Esophagus muscularis mucosa (tissue), 4 donors: ENCODE measurements at regions not wholly inside any gene's neighbourhood (a gene's known extent, or its start where the extent isn't known, plus 50 kb on each side); places are given as distances from the start of the nearest gene placed in this dataset.

Source experiments
- DNase-seq: peaks from one replicate; pipeline ENCODE4 v3.0.0-alpha.2; 2017; ENCODE audit errors: extremely low spot score
- H3K27ac ChIP-seq, 4 donors: fragments of 200-600 bp; sonication (generic); replicated peaks in 1 of 4; 1 replicate in 3 of 4; 2 replicates in 1 of 4; pipeline ENCODE4 v1.5.1; 2016 to 2019; ENCODE audit warnings: mild to moderate bottlenecking in 1 of 4
- H3K27me3 ChIP-seq, 4 donors: fragments of 200-600 bp; sonication (generic); one replicate each; pipeline versions ENCODE4 v1.5.1 to v1.6.0; 2016 to 2019
- H3K36me3 ChIP-seq, 4 donors: fragments of 200-600 bp; sonication (generic); one replicate each; pipeline ENCODE4 v1.5.1; 2016 to 2019
- H3K4me1 ChIP-seq, 4 donors: fragments of 200-600 bp; sonication (generic); one replicate each; pipeline ENCODE4 v1.5.1; 2016 to 2019
- H3K4me3 ChIP-seq, 4 donors: fragments of 200-600 bp; sonication (generic); 1 replicate in 2 of 4; 2 replicates in 2 of 4; pipeline ENCODE4 v1.5.1; 2016 to 2019; ENCODE audit warnings: mild to moderate bottlenecking in 4 of 4, moderate library complexity in 1 of 4
- H3K9me3 ChIP-seq, 4 donors: fragments of 200-600 bp; sonication (generic); 1 replicate in 3 of 4; 2 replicates in 1 of 4; pipeline ENCODE4 v1.5.1; 2016 to 2019
- EP300 ChIP-seq: sonication (generic); formaldehyde crosslinking; IDR thresholded peaks from one replicate; pipeline ENCODE4 v1.6.1; 2017; ENCODE audit warnings: antibody characterized with exemption
- POLR2A ChIP-seq: fragments of 450-650 bp; IDR thresholded peaks from one replicate; pipeline ENCODE4 v1.6.1; 2017; ENCODE audit warnings: antibody characterized with exemption, moderate library complexity, mild to moderate bottlenecking, low read depth
- POLR2AphosphoS5 ChIP-seq, 2 donors: sonication (generic); formaldehyde crosslinking; IDR thresholded peaks; one replicate each; pipeline ENCODE4 v1.6.1; 2017; ENCODE audit warnings: antibody characterized with exemption in 2 of 2
- WGBS: methylation state at CpG from one replicate; pipeline ENCODE4 v1.1.5; 2018; 5-methylcytosine and 5-hydroxymethylcytosine counted together
- intact Hi-C: fragments of 100-400 bp; cut with DNase I; formaldehyde crosslinking; loops from one replicate; pipeline ENCODE4 v1.15.1; 2023
- TF ChIP-seq, protein P1 (sequence below), 3 experiments: fragments of 200-600 bp in 2 of 3; fragments of 450-650 bp in 1 of 3; sonication (generic) in 2 of 3; IDR thresholded peaks; one replicate each; pipeline ENCODE4 v1.5.1; 2017 to 2019; ENCODE audit warnings: antibody characterized with exemption in 3 of 3, mild to moderate bottlenecking in 2 of 3, moderate library complexity in 1 of 3

DNA sequence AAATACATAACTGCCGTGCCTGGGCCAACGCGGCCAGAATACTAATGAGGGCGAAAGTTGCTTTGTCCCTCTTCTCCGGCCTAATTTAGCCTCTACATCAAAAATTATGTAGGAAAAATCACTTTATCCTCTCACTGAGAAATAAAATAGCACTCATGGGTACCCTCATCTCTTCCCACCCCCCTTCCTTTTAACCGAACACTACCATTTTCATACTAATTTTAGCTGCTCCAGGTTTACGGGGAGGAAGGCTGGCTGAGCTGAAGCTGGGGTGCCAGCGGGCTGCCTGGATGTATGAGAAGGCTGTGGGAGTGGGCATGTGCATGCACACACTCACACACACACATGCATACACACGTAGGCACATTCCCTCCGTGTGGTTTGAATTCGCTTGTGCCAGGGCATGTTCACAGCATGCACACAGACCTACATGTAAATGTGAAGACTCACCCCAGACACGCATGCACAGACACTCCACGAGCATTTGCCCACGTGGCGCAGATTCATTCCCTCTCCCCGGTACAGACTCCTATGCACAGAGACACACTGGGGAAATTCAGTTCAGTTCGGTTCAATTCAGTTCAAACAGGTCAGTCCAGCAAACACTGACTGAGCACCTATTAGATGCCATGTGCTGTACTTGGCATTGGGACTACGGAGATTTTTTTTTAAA is 145.1 kb downstream of the MRM1 start:
- H3K36me3 ChIP-seq = no peaks in the 10 kb centered on the region
- intact Hi-C loops = no loop called here
- H3K4me3 ChIP-seq = no peak overlapping the region
- peaks cover 0 to 40% (median 0%) of the 10 kb centered on the region in 4 donors for H3K27me3 ChIP-seq
- no peaks in the 10 kb centered on the region for H3K9me3 ChIP-seq
- no peak overlapping the region for H3K27ac ChIP-seq
- no peak for DNase-seq
- no peaks in the 10 kb centered on the region for H3K4me1 ChIP-seq
- no peak for TF ChIP-seq EP300
- no peak for TF ChIP-seq POLR2AphosphoS5 (IDR thresholded peaks at IDR 0.05)
- TF ChIP-seq, protein P1, sequence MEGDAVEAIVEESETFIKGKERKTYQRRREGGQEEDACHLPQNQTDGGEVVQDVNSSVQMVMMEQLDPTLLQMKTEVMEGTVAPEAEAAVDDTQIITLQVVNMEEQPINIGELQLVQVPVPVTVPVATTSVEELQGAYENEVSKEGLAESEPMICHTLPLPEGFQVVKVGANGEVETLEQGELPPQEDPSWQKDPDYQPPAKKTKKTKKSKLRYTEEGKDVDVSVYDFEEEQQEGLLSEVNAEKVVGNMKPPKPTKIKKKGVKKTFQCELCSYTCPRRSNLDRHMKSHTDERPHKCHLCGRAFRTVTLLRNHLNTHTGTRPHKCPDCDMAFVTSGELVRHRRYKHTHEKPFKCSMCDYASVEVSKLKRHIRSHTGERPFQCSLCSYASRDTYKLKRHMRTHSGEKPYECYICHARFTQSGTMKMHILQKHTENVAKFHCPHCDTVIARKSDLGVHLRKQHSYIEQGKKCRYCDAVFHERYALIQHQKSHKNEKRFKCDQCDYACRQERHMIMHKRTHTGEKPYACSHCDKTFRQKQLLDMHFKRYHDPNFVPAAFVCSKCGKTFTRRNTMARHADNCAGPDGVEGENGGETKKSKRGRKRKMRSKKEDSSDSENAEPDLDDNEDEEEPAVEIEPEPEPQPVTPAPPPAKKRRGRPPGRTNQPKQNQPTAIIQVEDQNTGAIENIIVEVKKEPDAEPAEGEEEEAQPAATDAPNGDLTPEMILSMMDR (IDR thresholded peaks at IDR 0.05) = no peak
- no peak for TF ChIP-seq POLR2A
- WGBS = 90% methylated on average over 18 of the region's 18 CpGs

DNA sequence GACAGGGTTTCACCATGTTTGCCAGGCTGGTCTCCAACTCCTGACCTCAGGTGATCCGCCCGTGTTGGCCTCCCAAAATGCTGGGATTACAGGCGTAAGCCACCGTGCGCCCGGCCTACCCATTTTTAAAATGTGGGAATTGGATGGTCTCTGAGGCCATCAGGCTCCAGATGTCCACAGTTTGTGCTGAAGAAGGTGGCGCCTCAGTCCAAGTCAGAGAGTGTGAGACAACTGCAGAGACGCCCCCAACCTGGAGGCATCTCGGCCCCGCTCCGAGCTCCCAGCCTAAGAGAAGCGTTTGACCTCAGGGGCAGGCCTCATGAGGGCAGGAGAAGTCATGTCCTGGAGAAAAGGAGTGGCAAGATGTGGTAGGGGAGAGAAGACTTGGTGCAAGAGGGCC is 146.5 kb downstream of the MRM1 start:
- Histone ChIP-seq H3K4me1 (no peaks in the 10 kb centered on the region), H3K27ac (no peak overlapping the region), H3K4me3 (no peak overlapping the region), H3K9me3 (no peaks in the 10 kb centered on the region), H3K36me3 (no peaks in the 10 kb centered on the region), H3K27me3 (peaks cover 0 to 46% (median 0%) of the 10 kb centered on the region in 4 donors)
- DNase-seq = no peak
- TF ChIP-seq POLR2AphosphoS5 (IDR thresholded peaks at IDR 0.05) (no peak), EP300 (no peak), POLR2A (no peak)
- TF ChIP-seq, protein P1 (IDR thresholded peaks at IDR 0.05) = no peak
- 92% methylated on average over 11 of the region's 12 CpGs for WGBS
- intact Hi-C loops = no loop called here

GRCh38 chr17:36748272-36748671 is 146.9 kb downstream of the MRM1 start:
- no peaks in the 10 kb centered on the region for H3K9me3 ChIP-seq
- WGBS = 79% methylated on average over 10 of the region's 10 CpGs
- H3K27me3 ChIP-seq = peaks cover 0 to 48% (median 0%) of the 10 kb centered on the region in 4 donors
- no peaks in the 10 kb centered on the region for H3K4me1 ChIP-seq
- H3K4me3 ChIP-seq = no peak overlapping the region
- no peaks in the 10 kb centered on the region for H3K36me3 ChIP-seq
- TF ChIP-seq, protein P1 (IDR thresholded peaks at IDR 0.05) = no peak
- TF ChIP-seq EP300 (no peak), POLR2A (no peak), POLR2AphosphoS5 (IDR thresholded peaks at IDR 0.05) (no peak)
- DNase-seq = no peak
- no peak overlapping the region for H3K27ac ChIP-seq
- intact Hi-C loops = no loop called here

GRCh38 chr17:36749493-36749892 is 148.1 kb downstream of the MRM1 start:
- TF ChIP-seq POLR2A (no peak), POLR2AphosphoS5 (IDR thresholded peaks at IDR 0.05) (no peak), EP300 (no peak)
- TF ChIP-seq, protein P1 (IDR thresholded peaks at IDR 0.05) = no peak
- no peak overlapping the region for H3K27ac ChIP-seq
- H3K27me3 ChIP-seq = peaks cover 0 to 51% (median 0%) of the 10 kb centered on the region in 4 donors
- no peaks in the 10 kb centered on the region for H3K36me3 ChIP-seq
- H3K4me3 ChIP-seq = no peak overlapping the region
- no peaks in the 10 kb centered on the region for H3K9me3 ChIP-seq
- no peak for DNase-seq
- intact Hi-C loops = no loop called here
- WGBS = 78% methylated on average over 17 of the region's 17 CpGs
- H3K4me1 ChIP-seq = no peaks in the 10 kb centered on the region
